Calu3 (cell line): ENCODE measurements at regions not wholly inside any gene's neighbourhood (a gene's known extent, or its start where the extent isn't known, plus 50 kb on each side); places are given as distances from the start of the nearest gene placed in this dataset.

Experiments used
- BruUV-seq: library from RNA; stranded (reverse); fragments of 400-500 nt; replicated peaks from 2 replicates; lab custom pipeline; 2021; lab: Mats Ljungman, UMichigan
- CTCF ChIA-PET: fragments of 300-600 bp; sonication (Branson Sonifier 250); formaldehyde crosslinking; loops from one replicate; lab custom pipeline; 2022; ENCODE audit warnings: antibody characterized with exemption; lab: Charles Lee
- DNase-seq: peaks from one replicate; pipeline ENCODE4 v3.0.0; 2022
- H3K27ac Mint-ChIP-seq: one replicate; pipeline ENCODE4 v1.8.0; 2022; ENCODE audit warnings: mixed read lengths; ENCODE audit not compliant: unreplicated experiment
- H3K27me3 Mint-ChIP-seq: one replicate; pipeline ENCODE4 v1.8.0; 2022; ENCODE audit warnings: mixed read lengths; ENCODE audit not compliant: unreplicated experiment
- H3K36me3 Mint-ChIP-seq: one replicate; pipeline ENCODE4 v1.8.0; 2022; ENCODE audit warnings: mild to moderate bottlenecking, moderate library complexity, mixed read lengths; ENCODE audit not compliant: insufficient read depth, unreplicated experiment
- H3K4me1 Mint-ChIP-seq: one replicate; pipeline ENCODE4 v1.8.0; 2022; ENCODE audit warnings: mild to moderate bottlenecking, low read depth, mixed read lengths; ENCODE audit not compliant: unreplicated experiment
- H3K4me3 Mint-ChIP-seq: one replicate; pipeline ENCODE4 v1.8.0; 2022; ENCODE audit warnings: mild to moderate bottlenecking, low read depth, moderate library complexity, mixed read lengths; ENCODE audit not compliant: unreplicated experiment
- H3K9me3 Mint-ChIP-seq: one replicate; pipeline ENCODE4 v1.8.0; 2022; ENCODE audit warnings: low read depth, mixed read lengths; ENCODE audit not compliant: unreplicated experiment
- intact Hi-C: fragments of 100-400 bp; cut with micrococcal nuclease; formaldehyde crosslinking; loops from one replicate; pipeline ENCODE4 v1.10.0; 2022; ENCODE audit not compliant: unreplicated experiment
- TF ChIP-seq, protein P1 (sequence below): fragments of 200-600 bp; IDR thresholded peaks from one replicate; pipeline ENCODE4 v1.8.0; 2022; ENCODE audit warnings: antibody characterized with exemption; ENCODE audit not compliant: unreplicated experiment

DNA sequence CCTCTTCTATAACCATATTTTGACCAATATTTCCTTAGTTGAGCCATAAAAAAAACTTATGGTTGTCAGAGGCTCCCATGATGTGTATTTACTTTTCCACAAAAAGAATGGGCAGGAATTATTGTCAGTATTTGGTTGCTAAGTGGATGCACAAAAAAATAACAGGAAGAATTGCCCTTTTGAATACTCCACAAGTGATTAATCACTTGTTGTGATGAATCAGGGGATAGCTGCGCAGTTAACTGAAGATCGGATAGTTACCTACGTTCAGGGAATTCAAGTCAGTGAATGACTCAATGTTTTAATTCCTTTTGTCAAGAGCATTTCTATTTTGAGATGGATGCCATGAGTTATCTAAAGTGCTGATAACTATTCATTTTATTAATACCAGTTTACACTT, 785.2 kb upstream of the B3GALT2 start:
- no peak overlapping the region for H3K4me3 Mint-ChIP-seq
- no peaks in the 10 kb centered on the region for H3K4me1 Mint-ChIP-seq
- H3K27ac Mint-ChIP-seq = no peak overlapping the region
- BruUV-seq = no TSS peak
- TF ChIP-seq, protein P1, sequence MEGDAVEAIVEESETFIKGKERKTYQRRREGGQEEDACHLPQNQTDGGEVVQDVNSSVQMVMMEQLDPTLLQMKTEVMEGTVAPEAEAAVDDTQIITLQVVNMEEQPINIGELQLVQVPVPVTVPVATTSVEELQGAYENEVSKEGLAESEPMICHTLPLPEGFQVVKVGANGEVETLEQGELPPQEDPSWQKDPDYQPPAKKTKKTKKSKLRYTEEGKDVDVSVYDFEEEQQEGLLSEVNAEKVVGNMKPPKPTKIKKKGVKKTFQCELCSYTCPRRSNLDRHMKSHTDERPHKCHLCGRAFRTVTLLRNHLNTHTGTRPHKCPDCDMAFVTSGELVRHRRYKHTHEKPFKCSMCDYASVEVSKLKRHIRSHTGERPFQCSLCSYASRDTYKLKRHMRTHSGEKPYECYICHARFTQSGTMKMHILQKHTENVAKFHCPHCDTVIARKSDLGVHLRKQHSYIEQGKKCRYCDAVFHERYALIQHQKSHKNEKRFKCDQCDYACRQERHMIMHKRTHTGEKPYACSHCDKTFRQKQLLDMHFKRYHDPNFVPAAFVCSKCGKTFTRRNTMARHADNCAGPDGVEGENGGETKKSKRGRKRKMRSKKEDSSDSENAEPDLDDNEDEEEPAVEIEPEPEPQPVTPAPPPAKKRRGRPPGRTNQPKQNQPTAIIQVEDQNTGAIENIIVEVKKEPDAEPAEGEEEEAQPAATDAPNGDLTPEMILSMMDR = no peak
- no peaks in the 10 kb centered on the region for H3K9me3 Mint-ChIP-seq
- intact Hi-C loops = no loop called here
- no peaks in the 10 kb centered on the region for H3K36me3 Mint-ChIP-seq
- DNase-seq = no peak
- CTCF ChIA-PET = no interaction called here
- no peaks in the 10 kb centered on the region for H3K27me3 Mint-ChIP-seq

DNA sequence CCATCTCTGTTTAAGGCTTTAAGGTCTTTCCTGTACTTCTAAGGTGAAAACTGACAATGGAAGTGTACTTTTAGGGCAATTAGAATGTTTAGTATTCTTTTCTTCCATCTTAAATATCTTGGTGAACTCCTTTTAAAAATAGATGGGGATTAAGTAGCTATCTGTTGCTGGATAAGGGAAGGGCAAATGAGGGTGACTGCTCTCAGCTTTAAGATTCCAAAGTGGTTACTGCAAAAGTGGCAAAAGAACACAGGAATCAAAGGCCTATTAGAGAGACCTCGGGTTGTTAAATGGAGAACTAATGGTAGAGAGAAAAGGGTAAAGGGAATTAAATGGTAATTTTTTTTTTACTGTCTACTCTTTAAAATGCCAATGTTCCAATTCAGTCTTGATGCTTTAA, 774.1 kb upstream of the B3GALT2 start:
- TF ChIP-seq, protein P1 = no peak
- Mint-ChIP-seq H3K36me3 (no peaks in the 10 kb centered on the region), H3K27ac (no peak overlapping the region), H3K9me3 (peaks cover 3% of the 10 kb centered on the region), H3K27me3 (no peaks in the 10 kb centered on the region), H3K4me3 (no peak overlapping the region), H3K4me1 (peaks cover 8% of the 10 kb centered on the region)
- CTCF ChIA-PET = no interaction called here
- intact Hi-C loops = no loop called here
- no TSS peak for BruUV-seq
- DNase-seq = no peak

DNA sequence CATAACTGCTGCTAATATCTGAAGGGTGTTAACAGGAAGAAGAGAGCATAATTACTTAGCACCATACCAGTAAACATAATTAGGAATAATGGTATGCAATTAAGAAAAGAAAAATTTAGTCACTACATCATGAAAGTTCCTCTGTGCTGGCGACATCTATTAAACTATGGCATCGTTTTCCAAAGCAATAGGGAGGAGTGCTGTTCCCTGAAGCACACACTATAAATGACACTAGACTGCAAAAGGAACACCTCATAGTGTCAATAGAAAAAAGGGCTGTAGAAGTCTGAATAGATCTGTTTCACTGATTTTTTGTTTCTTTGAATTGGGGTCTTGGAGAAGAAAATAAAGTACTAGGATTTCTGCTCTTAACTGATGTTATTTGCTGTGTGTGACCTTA, 773.6 kb upstream of the B3GALT2 start:
- Mint-ChIP-seq H3K27me3 (no peaks in the 10 kb centered on the region), H3K36me3 (no peaks in the 10 kb centered on the region), H3K4me3 (no peak overlapping the region), H3K27ac (no peak overlapping the region), H3K9me3 (peaks cover 3% of the 10 kb centered on the region), H3K4me1 (peaks cover 8% of the 10 kb centered on the region)
- DNase-seq = no peak
- no TSS peak for BruUV-seq
- intact Hi-C loops = no loop called here
- TF ChIP-seq, protein P1 = no peak
- CTCF ChIA-PET = no interaction called here

DNA sequence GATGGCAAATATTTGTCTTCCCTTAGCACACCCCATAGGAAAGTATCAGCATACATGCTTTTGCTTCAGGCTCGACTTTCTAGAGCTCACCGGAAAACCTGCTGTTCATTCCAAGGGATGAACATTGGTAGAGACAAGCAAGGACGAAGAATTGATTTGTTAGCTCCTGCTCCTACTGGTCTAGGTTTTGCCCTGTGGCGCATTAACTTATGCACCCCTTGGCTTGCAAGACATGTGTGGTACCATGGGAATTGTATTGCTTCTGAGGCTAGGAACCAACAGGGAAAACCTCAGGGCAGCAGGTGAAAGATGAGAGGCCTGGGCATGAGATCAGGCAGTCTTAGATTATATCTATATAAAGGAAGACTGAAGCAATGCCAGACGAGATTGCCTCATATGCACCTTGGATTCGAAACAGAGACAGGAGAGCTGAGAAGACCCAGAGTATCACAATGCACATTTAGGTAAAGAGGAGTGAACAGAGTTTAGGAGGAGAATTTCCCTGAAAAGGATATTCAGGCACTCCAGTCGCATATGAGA, 771.2 kb upstream of the B3GALT2 start:
- no peaks in the 10 kb centered on the region for H3K4me1 Mint-ChIP-seq
- no peak overlapping the region for H3K27ac Mint-ChIP-seq
- intact Hi-C loops = no loop called here
- peaks cover 3% of the 10 kb centered on the region for H3K9me3 Mint-ChIP-seq
- CTCF ChIA-PET = no interaction called here
- TF ChIP-seq, protein P1 = no peak
- BruUV-seq = no TSS peak
- no peaks in the 10 kb centered on the region for H3K36me3 Mint-ChIP-seq
- no peak overlapping the region for H3K4me3 Mint-ChIP-seq
- no peak for DNase-seq
- no peaks in the 10 kb centered on the region for H3K27me3 Mint-ChIP-seq
